ENCODE measurements at regions not wholly inside any gene's neighbourhood (a gene's known extent, or its start where the extent isn't known, plus 50 kb on each side); places are given as distances from the start of the nearest gene placed in this dataset.

DNA sequence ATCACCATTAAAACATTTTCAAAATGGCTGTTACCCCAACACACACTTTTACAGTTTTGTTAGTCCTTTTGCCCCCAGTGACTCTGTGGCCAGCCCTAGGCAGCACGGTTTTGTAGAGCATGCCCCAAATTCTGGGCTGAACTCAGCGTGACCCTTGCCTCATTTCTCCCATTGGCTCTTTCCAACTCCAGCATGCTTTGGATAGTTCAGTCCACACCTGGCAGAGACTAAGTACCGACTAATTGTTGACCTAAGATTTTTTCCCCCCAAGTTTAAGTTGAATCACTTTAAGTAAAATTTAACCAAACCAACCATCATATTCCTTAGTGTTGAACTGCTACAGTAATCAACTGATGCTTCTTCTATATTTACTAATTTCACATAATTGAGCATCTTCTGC lies 62.4 kb upstream of the LRRC8B start:
- H3K27ac ChIP-seq = no peak overlapping the region
- no peaks in the 10 kb centered on the region for H3K4me1 ChIP-seq
- no peak overlapping the region for H3K4me2 ChIP-seq
- DNase-seq (ENCODE audit: low read depth in 1 of 2, low spot score in 1 of 2) (no peak), FAIRE-seq (no peak), ATAC-seq (no peak)
- no peak overlapping the region for H3K4me3 ChIP-seq
- TF ChIP-seq ESRRA (IDR thresholded peaks at IDR 0.05; ENCODE audit: borderline replicate concordance, low read length) (no peak), JUN (IDR thresholded peaks at IDR 0.05) (no peak), FOSL2 (IDR thresholded peaks at IDR 0.05) (no peak), FOSL2 (CRISPR knock-in tag; IDR thresholded peaks at IDR 0.05) (no peak), KDM5A (IDR thresholded peaks at IDR 0.05) (no peak), JUNB (IDR thresholded peaks at IDR 0.05) (no peak), HOXA7 (CRISPR knock-in tag; IDR thresholded peaks at IDR 0.05) (no peak), RFX5 (IDR thresholded peaks at IDR 0.05) (no peak), ZSCAN20 (CRISPR knock-in tag; IDR thresholded peaks at IDR 0.05) (no peak), EHMT2 (IDR thresholded peaks at IDR 0.05; ENCODE audit: low read depth) (no peak), HEYL (CRISPR knock-in tag; IDR thresholded peaks at IDR 0.05) (no peak), CBX8 (IDR thresholded peaks at IDR 0.05) (no peak), CHD4 (IDR thresholded peaks at IDR 0.05; ENCODE audit: borderline replicate concordance) (no peak)
- TF ChIP-seq, protein P1, sequence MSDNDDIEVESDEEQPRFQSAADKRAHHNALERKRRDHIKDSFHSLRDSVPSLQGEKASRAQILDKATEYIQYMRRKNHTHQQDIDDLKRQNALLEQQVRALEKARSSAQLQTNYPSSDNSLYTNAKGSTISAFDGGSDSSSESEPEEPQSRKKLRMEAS (IDR thresholded peaks at IDR 0.05) = no peak
- TF ChIP-seq, protein P2, sequence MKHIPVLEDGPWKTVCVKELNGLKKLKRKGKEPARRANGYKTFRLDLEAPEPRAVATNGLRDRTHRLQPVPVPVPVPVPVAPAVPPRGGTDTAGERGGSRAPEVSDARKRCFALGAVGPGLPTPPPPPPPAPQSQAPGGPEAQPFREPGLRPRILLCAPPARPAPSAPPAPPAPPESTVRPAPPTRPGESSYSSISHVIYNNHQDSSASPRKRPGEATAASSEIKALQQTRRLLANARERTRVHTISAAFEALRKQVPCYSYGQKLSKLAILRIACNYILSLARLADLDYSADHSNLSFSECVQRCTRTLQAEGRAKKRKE (CRISPR knock-in tag; IDR thresholded peaks at IDR 0.05; ENCODE audit: low read depth) = no peak
- CTCF ChIA-PET = interaction anchor here (0.9 kb wide), 1 partner anchor 478 kb away, joined by 4 read pairs; no protein-coding TSS in a partner anchor
- WGBS (ENCODE audit: missing lambda C conversion rate) = 8% methylated on average over 3 of the region's 3 CpGs
- H3K9me3 ChIP-seq = no peaks in the 10 kb centered on the region
- POLR2A ChIA-PET = no interaction called here

DNA sequence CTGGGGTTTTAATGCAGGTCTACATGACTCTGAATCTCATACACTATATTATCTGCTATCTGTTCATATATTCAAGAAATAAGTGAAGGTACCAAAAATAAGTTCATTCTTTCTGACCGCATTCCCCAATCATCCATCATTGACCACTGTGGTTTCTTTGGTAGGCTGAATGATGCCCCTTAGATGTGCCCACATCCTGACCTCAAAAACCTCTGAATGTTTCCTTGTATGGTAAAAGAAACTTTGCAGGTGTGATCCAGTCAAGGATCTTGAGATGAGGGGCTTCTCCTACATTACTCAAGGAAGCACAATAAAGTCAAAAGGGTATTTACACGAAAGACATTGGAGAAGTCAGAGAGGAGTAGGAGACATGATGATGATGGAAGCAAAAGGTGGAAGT lies 60.6 kb upstream of the LRRC8B start:
- Histone ChIP-seq H3K4me2 (no peak overlapping the region), H3K4me1 (no peaks in the 10 kb centered on the region), H3K4me3 (no peak overlapping the region), H3K27ac (no peak overlapping the region), H3K9me3 (no peaks in the 10 kb centered on the region)
- no peak for FAIRE-seq
- ChIA-PET CTCF (no interaction called here), POLR2A (no interaction called here)
- whole genome bisulfite sequencing (ENCODE audit: missing lambda C conversion rate) = 39% methylated on average over 2 of the region's 2 CpGs
- no peak for TF ChIP-seq ESRRA (IDR thresholded peaks at IDR 0.05; ENCODE audit: borderline replicate concordance, low read length)
- TF ChIP-seq, protein P2 (CRISPR knock-in tag; IDR thresholded peaks at IDR 0.05; ENCODE audit: low read depth) = no peak
- no peak for TF ChIP-seq HDAC2 (IDR thresholded peaks at IDR 0.05)
- TF ChIP-seq ZSCAN20 (CRISPR knock-in tag; IDR thresholded peaks at IDR 0.05) = no peak
- no peak for TF ChIP-seq FOSB (CRISPR knock-in tag; IDR thresholded peaks at IDR 0.05)
- no peak for TF ChIP-seq NR3C1 (IDR thresholded peaks at IDR 0.05)
- TF ChIP-seq, protein P3, sequence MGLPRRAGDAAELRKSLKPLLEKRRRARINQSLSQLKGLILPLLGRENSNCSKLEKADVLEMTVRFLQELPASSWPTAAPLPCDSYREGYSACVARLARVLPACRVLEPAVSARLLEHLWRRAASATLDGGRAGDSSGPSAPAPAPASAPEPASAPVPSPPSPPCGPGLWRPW (IDR thresholded peaks at IDR 0.05) = no peak
- no peak for TF ChIP-seq KDM1A (IDR thresholded peaks at IDR 0.05; ENCODE audit: low read depth)
- no peak for ATAC-seq
- no peak for DNase-seq (ENCODE audit: low read depth in 1 of 2, low spot score in 1 of 2)

DNA sequence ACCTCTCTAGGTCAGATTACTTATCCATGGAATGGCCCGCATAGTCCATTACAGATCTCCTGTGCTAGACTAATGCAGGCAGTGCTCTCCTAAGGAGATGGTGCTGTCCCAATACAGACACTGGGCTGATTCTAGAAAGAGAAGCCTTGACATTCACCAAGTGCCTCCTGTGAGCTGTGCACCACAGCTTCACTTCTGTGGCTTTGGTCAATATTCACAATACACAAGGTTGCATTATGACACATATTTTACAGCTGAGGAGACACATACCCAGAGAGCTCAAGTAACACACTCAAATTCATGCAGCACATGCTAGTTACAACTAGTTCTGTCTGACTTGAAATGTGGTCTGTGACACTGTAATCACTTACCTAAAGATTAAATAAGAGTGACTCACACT lies 59.4 kb upstream of the LRRC8B start:
- no peak overlapping the region for H3K27ac ChIP-seq
- H3K9me3 ChIP-seq = no peaks in the 10 kb centered on the region
- H3K4me1 ChIP-seq = no peaks in the 10 kb centered on the region
- ATAC-seq = no peak
- CTCF ChIA-PET = interaction anchor here (1.9 kb wide), 1 partner anchor 9 kb away, joined by 5 read pairs; no protein-coding TSS in a partner anchor
- H3K4me2 ChIP-seq = no peak overlapping the region
- H3K4me3 ChIP-seq = no peak overlapping the region
- WGBS (ENCODE audit: missing lambda C conversion rate) = 95% methylated on average over 1 of the region's 1 CpG
- TF ChIP-seq, protein P4, sequence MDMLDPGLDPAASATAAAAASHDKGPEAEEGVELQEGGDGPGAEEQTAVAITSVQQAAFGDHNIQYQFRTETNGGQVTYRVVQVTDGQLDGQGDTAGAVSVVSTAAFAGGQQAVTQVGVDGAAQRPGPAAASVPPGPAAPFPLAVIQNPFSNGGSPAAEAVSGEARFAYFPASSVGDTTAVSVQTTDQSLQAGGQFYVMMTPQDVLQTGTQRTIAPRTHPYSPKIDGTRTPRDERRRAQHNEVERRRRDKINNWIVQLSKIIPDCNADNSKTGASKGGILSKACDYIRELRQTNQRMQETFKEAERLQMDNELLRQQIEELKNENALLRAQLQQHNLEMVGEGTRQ (IDR thresholded peaks at IDR 0.05) = no peak
- TF ChIP-seq HDAC2 (IDR thresholded peaks at IDR 0.05) = no peak
- TF ChIP-seq MAFK (IDR thresholded peaks at IDR 0.05; ENCODE audit: partially characterized antibody) = no peak
- no peak for TF ChIP-seq ZNF302 (CRISPR knock-in tag; IDR thresholded peaks at IDR 0.05)
- TF ChIP-seq, protein P5, sequence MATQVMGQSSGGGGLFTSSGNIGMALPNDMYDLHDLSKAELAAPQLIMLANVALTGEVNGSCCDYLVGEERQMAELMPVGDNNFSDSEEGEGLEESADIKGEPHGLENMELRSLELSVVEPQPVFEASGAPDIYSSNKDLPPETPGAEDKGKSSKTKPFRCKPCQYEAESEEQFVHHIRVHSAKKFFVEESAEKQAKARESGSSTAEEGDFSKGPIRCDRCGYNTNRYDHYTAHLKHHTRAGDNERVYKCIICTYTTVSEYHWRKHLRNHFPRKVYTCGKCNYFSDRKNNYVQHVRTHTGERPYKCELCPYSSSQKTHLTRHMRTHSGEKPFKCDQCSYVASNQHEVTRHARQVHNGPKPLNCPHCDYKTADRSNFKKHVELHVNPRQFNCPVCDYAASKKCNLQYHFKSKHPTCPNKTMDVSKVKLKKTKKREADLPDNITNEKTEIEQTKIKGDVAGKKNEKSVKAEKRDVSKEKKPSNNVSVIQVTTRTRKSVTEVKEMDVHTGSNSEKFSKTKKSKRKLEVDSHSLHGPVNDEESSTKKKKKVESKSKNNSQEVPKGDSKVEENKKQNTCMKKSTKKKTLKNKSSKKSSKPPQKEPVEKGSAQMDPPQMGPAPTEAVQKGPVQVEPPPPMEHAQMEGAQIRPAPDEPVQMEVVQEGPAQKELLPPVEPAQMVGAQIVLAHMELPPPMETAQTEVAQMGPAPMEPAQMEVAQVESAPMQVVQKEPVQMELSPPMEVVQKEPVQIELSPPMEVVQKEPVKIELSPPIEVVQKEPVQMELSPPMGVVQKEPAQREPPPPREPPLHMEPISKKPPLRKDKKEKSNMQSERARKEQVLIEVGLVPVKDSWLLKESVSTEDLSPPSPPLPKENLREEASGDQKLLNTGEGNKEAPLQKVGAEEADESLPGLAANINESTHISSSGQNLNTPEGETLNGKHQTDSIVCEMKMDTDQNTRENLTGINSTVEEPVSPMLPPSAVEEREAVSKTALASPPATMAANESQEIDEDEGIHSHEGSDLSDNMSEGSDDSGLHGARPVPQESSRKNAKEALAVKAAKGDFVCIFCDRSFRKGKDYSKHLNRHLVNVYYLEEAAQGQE (IDR thresholded peaks at IDR 0.05) = no peak
- TF ChIP-seq SREBF2 (IDR thresholded peaks at IDR 0.05) = no peak
- no peak for TF ChIP-seq TFCP2L1 (CRISPR knock-in tag; IDR thresholded peaks at IDR 0.05)
- FAIRE-seq = no peak
- POLR2A ChIA-PET = no interaction called here
- DNase-seq (ENCODE audit: low read depth in 1 of 2, low spot score in 1 of 2) = no peak
